HEK293 (cell line): ENCODE measurements at regions not wholly inside any gene's neighbourhood (a gene's known extent, or its start where the extent isn't known, plus 50 kb on each side); places are given as distances from the start of the nearest gene placed in this dataset.

Experiments used
- CTCF ChIA-PET: fragments of 350-600 bp; formaldehyde crosslinking; extraction: SDS; loops from one replicate; lab custom pipeline; 2021; ENCODE audit warnings: antibody characterized with exemption; lab: Yijun Ruan, JAX
- POLR2A ChIA-PET: fragments of 300-600 bp; formaldehyde crosslinking; extraction: SDS; loops from one replicate; lab custom pipeline; 2020; ENCODE audit warnings: antibody characterized with exemption, inconsistent platforms; lab: Yijun Ruan, JAX
- H3K27ac ChIP-seq: fragments of 200-500 bp; sonication (Bioruptor generic); 2 replicates; pipeline ENCODE4 v1.5.1; 2014; ENCODE audit warnings: low read depth, low read length, control low read depth, inconsistent platforms; ENCODE audit errors: extremely low read depth
- H3K36me3 ChIP-seq, 2 experiments: fragments of 200-500 bp in 1 of 2; sonication (Bioruptor generic) in 1 of 2; 1 replicate in 1 of 2; 2 replicates in 1 of 2; pipeline ENCODE4 v1.5.1; 2014 to 2017; ENCODE audit warnings: inconsistent platforms in 2 of 2, low read length in 2 of 2; ENCODE audit not compliant: control insufficient read depth in 2 of 2, insufficient read depth in 1 of 2
- H3K4me1 ChIP-seq: fragments of 200-500 bp; sonication (Bioruptor generic); 2 replicates; pipeline ENCODE4 v1.5.1; 2014; ENCODE audit warnings: mild to moderate bottlenecking, low read length, inconsistent platforms; ENCODE audit not compliant: control insufficient read depth, insufficient read depth
- H3K4me3 ChIP-seq: 2 replicates; pipeline ENCODE4 v1.5.1; 2011; ENCODE audit warnings: low read depth, mild to moderate bottlenecking, control low read depth, low read length, moderate library complexity
- H3K9me3 ChIP-seq: fragments of 200-500 bp; sonication (Bioruptor generic); 2 replicates; pipeline ENCODE4 v1.5.1; 2014; ENCODE audit warnings: low read depth, low read length, inconsistent platforms; ENCODE audit not compliant: control insufficient read depth, insufficient read depth
- BCL6B ChIP-seq: fragments of 450-650 bp; formaldehyde crosslinking; IDR thresholded peaks from 2 replicates; pipeline ENCODE4 v1.5.1; 2017; ENCODE audit warnings: missing biosample characterization, missing genetic modification characterization
- GLIS2 ChIP-seq: fragments of 450-650 bp; formaldehyde crosslinking; IDR thresholded peaks from 2 replicates; pipeline ENCODE4 v1.5.1; 2016; ENCODE audit warnings: missing biosample characterization, missing genetic modification characterization
- KLF1 ChIP-seq: fragments of 450-650 bp; formaldehyde crosslinking; IDR thresholded peaks from 2 replicates; pipeline ENCODE4 v1.5.1; 2016; ENCODE audit warnings: missing biosample characterization, missing genetic modification characterization
- OSR2 ChIP-seq: fragments of 450-650 bp; formaldehyde crosslinking; IDR thresholded peaks from 2 replicates; pipeline ENCODE4 v1.5.1; 2016; ENCODE audit warnings: missing biosample characterization, missing genetic modification characterization
- ZBTB6 ChIP-seq: fragments of 450-650 bp; formaldehyde crosslinking; IDR thresholded peaks from 2 replicates; pipeline ENCODE4 v1.5.1; 2017; ENCODE audit warnings: missing biosample characterization, missing genetic modification characterization
- ZNF10 ChIP-seq: fragments of 450-650 bp; formaldehyde crosslinking; IDR thresholded peaks from 2 replicates; pipeline ENCODE4 v1.5.1; 2017; ENCODE audit warnings: missing biosample characterization, missing genetic modification characterization
- ZNF148 ChIP-seq: fragments of 450-650 bp; formaldehyde crosslinking; IDR thresholded peaks from 2 replicates; pipeline ENCODE4 v1.5.0; 2017; ENCODE audit warnings: missing biosample characterization, missing genetic modification characterization, borderline replicate concordance
- ZNF16 ChIP-seq: fragments of 450-650 bp; formaldehyde crosslinking; IDR thresholded peaks from 2 replicates; pipeline ENCODE4 v1.5.1; 2016; ENCODE audit warnings: low read depth, missing biosample characterization, missing genetic modification characterization
- ZNF2 ChIP-seq: fragments of 450-650 bp; formaldehyde crosslinking; IDR thresholded peaks from 2 replicates; pipeline ENCODE4 v1.5.1; 2016; ENCODE audit warnings: missing biosample characterization, missing genetic modification characterization
- ZNF214 ChIP-seq: fragments of 450-650 bp; formaldehyde crosslinking; IDR thresholded peaks from 2 replicates; pipeline ENCODE4 v1.5.1; 2017; ENCODE audit warnings: missing biosample characterization, mild to moderate bottlenecking, missing genetic modification characterization, borderline replicate concordance
- ZNF23 ChIP-seq: fragments of 450-650 bp; formaldehyde crosslinking; IDR thresholded peaks from 2 replicates; pipeline ENCODE4 v1.5.1; 2016; ENCODE audit warnings: missing biosample characterization, missing genetic modification characterization, borderline replicate concordance
- ZNF274 ChIP-seq, 2 experiments: fragments of 200-500 bp in 1 of 2; fragments of 450-650 bp in 1 of 2; sonication (Bioruptor generic) in 1 of 2; formaldehyde crosslinking in 1 of 2; IDR thresholded peaks; 2 replicates each; pipeline versions ENCODE4 v1.5.1 to v1.6.1; 2014 to 2016; ENCODE audit warnings: borderline replicate concordance in 1 of 2, inconsistent platforms in 1 of 2, low read length in 1 of 2, missing biosample characterization in 1 of 2, missing genetic modification characterization in 1 of 2
- ZNF341 ChIP-seq: fragments of 450-650 bp; formaldehyde crosslinking; IDR thresholded peaks from 2 replicates; pipeline ENCODE4; 2016; ENCODE audit warnings: low read depth, missing biosample characterization, missing genetic modification characterization
- ZNF362 ChIP-seq: fragments of 450-650 bp; formaldehyde crosslinking; IDR thresholded peaks from 2 replicates; pipeline ENCODE4 v1.5.1; 2016; ENCODE audit warnings: missing biosample characterization, missing genetic modification characterization
- ZNF473 ChIP-seq: fragments of 450-650 bp; formaldehyde crosslinking; IDR thresholded peaks from 2 replicates; pipeline ENCODE4 v1.5.1; 2017; ENCODE audit warnings: missing biosample characterization, missing genetic modification characterization
- ZNF48 ChIP-seq: fragments of 450-650 bp; formaldehyde crosslinking; IDR thresholded peaks from 2 replicates; pipeline ENCODE4 v1.5.1; 2016; ENCODE audit warnings: missing biosample characterization, missing genetic modification characterization
- ZNF555 ChIP-seq: fragments of 450-650 bp; formaldehyde crosslinking; conservative IDR thresholded peaks from 2 replicates; pipeline ENCODE4 v1.5.1; 2017; ENCODE audit warnings: missing biosample characterization, mild to moderate bottlenecking, missing genetic modification characterization, inconsistent platforms
- ZNF560 ChIP-seq: fragments of 450-650 bp; formaldehyde crosslinking; IDR thresholded peaks from 2 replicates; pipeline ENCODE4 v1.5.1; 2017; ENCODE audit warnings: missing biosample characterization, missing genetic modification characterization, borderline replicate concordance
- ZNF626 ChIP-seq: fragments of 450-650 bp; sonication (Bioruptor Pico); formaldehyde crosslinking; IDR thresholded peaks from 2 replicates; pipeline ENCODE4 v1.5.1; 2018; ENCODE audit warnings: missing biosample characterization, missing genetic modification characterization, inconsistent platforms
- ZNF639 ChIP-seq: fragments of 450-650 bp; formaldehyde crosslinking; IDR thresholded peaks from 2 replicates; pipeline ENCODE4 v1.5.1; 2016; ENCODE audit warnings: missing biosample characterization, missing genetic modification characterization
- ZNF704 ChIP-seq: fragments of 450-650 bp; formaldehyde crosslinking; IDR thresholded peaks from 2 replicates; pipeline ENCODE4 v1.5.1; 2016; ENCODE audit warnings: missing biosample characterization, missing genetic modification characterization

- Histone ChIP-seq H3K4me3 (no peak overlapping the region), H3K27ac (no peak overlapping the region), H3K4me1 (no peaks in the 10 kb centered on the region), H3K36me3 (no peaks in the 10 kb centered on the region), H3K9me3 (no peaks in the 10 kb centered on the region)
- CTCF ChIA-PET: no interaction called here
- POLR2A ChIA-PET: no interaction called here
- TF ChIP-seq BCL6B (tag by site-specific recombination) (no peak), ZNF48 (tag by site-specific recombination) (no peak), ZNF2 (tag by site-specific recombination) (no peak), ZNF626 (no peak), OSR2 (tag by site-specific recombination) (no peak), ZNF473 (tag by site-specific recombination) (no peak), ZNF555 (tag by site-specific recombination) (no peak), ZNF639 (tag by site-specific recombination) (no peak), ZBTB6 (tag by site-specific recombination) (no peak)
These were observed 384.7 kb downstream of the PTH2R start for GRCh38 chr2:208791257-208791656.

- H3K27ac ChIP-seq: no peak overlapping the region
- no peak overlapping the region for H3K4me3 ChIP-seq
- POLR2A ChIA-PET: no interaction called here
- H3K36me3 ChIP-seq: no peaks in the 10 kb centered on the region
- H3K4me1 ChIP-seq: no peaks in the 10 kb centered on the region
- CTCF ChIA-PET: interaction anchor here (0.6 kb wide), 1 partner anchor 385 kb away, joined by 5 read pairs; no protein-coding TSS in a partner anchor
- no peak for TF ChIP-seq ZNF704
- TF ChIP-seq ZNF555 (tag by site-specific recombination): no peak
- TF ChIP-seq ZNF341: no peak
- no peak for TF ChIP-seq ZNF214 (tag by site-specific recombination)
- H3K9me3 ChIP-seq: no peaks in the 10 kb centered on the region
These were observed 386.2 kb downstream of the PTH2R start for GRCh38 chr2:208792766-208793165.

- Histone ChIP-seq H3K9me3 (no peaks in the 10 kb centered on the region), H3K4me1 (no peaks in the 10 kb centered on the region)
- CTCF ChIA-PET: interaction anchor here (0.6 kb wide), 1 partner anchor 386 kb away, joined by 5 read pairs; no protein-coding TSS in a partner anchor
- no peak for TF ChIP-seq ZNF560 (tag by site-specific recombination)
- TF ChIP-seq ZNF148 (tag by site-specific recombination): no peak
- no peak for TF ChIP-seq ZNF362
- no peak for TF ChIP-seq ZNF16 (tag by site-specific recombination)
- TF ChIP-seq ZNF274 (IDR thresholded peaks at IDR 0.05; ENCODE audit: low read length): no peak
- TF ChIP-seq ZNF274 (tag by site-specific recombination; IDR thresholded peaks at IDR 0.05; ENCODE audit: borderline replicate concordance): no peak
- TF ChIP-seq ZNF10 (tag by site-specific recombination): no peak
- no peak for TF ChIP-seq GLIS2 (tag by site-specific recombination)
- TF ChIP-seq KLF1 (tag by site-specific recombination): no peak
- TF ChIP-seq ZNF23 (tag by site-specific recombination): no peak
These were observed 386.8 kb downstream of the PTH2R start for GRCh38 chr2:208793434-208793833.

More at GRCh38 chr2:208793434-208793833, 386.8 kb downstream of the PTH2R start:
- no peaks in the 10 kb centered on the region for H3K36me3 ChIP-seq
- POLR2A ChIA-PET: no interaction called here
- H3K4me3 ChIP-seq: no peak overlapping the region
- no peak overlapping the region for H3K27ac ChIP-seq
